ENCODE measurements at regions not wholly inside any gene's neighbourhood (a gene's known extent, or its start where the extent isn't known, plus 50 kb on each side); places are given as distances from the start of the nearest gene placed in this dataset.

DNA sequence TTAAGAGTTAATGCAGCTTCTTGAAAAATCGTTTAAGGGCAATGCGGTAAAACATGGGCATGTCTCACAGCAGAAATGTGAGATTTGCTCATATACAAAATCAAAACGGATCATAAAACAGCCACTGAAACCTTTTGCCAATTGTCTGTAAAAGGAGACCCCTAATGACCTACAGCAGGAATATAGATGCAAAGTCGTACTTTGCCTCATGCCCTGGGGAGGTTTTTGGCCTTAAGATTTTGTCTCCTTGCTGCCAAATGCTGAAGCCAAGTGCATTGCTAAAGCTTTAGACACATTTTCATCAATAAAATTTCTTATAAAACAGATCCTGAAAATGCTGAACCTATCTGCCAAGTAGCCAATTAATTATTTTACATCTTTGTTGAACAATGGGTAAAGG, 226.9 kb downstream of the TGFB2 start:
- DNase-seq (ENCODE audit: low spot score in 2 of 2): no peak
- no peak for FAIRE-seq

DNA sequence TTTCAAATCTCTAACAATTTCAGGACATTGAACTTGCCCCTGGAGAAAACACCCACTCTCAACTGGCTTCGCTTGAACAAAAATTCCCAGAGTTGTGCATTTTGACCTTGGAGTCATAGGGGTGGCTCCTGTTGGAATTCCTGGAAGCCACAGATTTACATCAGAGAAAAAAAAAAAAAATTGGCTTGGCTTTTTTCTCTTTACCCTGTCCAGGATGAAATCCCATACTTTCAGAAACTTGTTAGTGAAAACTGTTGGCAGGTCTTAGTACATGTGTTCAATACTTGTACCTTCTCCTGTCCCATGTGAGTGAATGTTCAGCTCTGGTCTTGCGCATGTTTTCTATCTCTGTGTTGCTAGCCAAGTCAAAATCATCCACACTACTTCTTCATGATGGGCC, 228.8 kb downstream of the TGFB2 start:
- no peak for FAIRE-seq
- DNase-seq (ENCODE audit: low spot score in 2 of 2): no peak

DNA sequence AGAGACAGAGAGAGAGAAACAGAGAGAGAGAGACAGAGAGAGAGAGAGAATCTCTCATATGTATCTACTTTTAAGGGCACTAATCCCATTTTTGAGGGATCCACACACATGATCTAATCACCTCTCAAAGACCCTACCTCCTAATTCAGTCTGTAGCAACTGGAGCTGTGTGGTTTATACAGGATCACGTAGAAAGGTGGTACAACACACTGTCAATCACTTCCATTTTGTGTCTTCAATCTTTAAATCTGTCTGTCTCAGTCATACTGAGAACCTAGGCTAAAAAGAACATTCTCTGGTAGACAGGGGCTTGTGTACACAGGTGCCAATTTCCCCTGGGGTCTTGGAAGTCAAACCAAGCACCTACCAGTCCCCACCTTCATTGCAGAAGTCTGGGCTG, 229.9 kb downstream of the TGFB2 start:
- DNase-seq (ENCODE audit: low spot score in 2 of 2): no peak
- no peak for FAIRE-seq

DNA sequence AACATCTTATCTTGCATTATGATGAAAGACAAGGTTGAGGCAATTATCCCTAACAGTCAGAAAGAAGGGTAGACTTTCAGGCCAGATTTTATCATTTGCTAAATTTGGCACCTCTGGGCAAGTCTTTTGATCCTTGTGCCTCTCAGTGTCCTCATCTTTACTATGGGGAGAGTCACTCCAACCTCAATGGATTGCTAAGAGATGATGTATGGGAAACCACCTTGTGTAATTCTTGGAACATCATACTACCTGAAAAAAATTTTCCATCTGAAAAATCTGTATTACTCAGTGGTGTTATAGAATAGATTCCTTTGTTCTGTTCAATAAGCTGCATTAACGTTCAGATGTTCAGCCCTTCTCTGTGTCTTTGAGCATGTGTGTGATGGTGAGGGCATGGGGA, 230.7 kb downstream of the TGFB2 start:
- no peak for FAIRE-seq
- DNase-seq (ENCODE audit: low spot score in 2 of 2): no peak

DNA sequence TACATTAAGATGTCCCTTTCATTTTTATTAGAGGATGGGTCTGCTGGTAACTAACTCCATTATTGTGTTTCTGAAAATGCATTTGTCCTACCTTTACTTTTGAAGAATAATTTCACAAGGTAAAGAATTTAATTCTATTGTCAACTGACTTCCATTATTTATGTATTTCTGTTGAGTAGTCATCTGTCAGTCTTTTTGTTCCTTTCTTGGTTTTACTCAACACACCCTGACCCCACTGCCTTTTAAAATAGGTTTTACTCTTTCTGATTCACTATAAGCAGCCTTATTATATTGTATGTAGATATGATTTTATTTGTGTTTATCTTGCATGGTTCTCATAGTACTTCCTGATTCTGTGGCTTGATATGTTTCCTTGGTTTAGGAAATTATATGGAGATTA, 237.5 kb downstream of the TGFB2 start:
- FAIRE-seq: no peak
- no peak for DNase-seq (ENCODE audit: low spot score in 2 of 2)

DNA sequence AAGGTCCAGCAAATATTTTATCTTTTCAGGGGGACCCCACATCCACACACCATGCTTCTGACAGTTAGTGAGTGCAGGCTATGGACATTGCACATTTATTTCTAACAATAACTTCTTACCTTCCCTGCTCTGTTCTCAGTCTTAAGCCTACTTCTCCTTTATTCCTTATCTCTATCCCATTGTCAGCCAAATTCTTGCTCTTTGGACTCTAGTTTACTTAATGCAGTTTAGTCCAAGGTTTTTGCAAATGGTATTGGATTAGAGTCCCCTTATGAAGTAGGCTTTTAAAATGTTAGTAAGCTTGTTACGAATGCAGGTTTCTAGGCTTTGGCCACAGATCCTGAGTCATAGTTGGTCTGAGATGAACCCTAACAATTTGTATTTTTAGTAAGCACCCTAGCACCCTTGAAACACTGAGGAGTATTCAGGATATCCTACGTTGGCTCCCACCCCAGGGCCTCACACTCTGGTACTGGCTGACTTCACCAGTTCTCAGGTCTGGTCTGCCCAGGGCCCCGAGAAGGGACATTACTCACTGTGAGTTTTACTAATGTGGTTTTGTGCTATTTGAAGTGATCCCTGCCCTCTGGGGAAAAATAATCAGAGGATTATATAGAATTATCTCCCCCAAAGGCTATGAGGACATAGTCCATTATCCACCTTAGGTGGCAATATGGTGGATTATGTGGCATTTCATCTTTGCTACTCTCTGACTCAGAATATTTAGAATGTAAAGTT, 239.5 kb downstream of the TGFB2 start:
- FAIRE-seq (no peak), DNase-seq (ENCODE audit: low spot score in 2 of 2) (no peak)

DNA sequence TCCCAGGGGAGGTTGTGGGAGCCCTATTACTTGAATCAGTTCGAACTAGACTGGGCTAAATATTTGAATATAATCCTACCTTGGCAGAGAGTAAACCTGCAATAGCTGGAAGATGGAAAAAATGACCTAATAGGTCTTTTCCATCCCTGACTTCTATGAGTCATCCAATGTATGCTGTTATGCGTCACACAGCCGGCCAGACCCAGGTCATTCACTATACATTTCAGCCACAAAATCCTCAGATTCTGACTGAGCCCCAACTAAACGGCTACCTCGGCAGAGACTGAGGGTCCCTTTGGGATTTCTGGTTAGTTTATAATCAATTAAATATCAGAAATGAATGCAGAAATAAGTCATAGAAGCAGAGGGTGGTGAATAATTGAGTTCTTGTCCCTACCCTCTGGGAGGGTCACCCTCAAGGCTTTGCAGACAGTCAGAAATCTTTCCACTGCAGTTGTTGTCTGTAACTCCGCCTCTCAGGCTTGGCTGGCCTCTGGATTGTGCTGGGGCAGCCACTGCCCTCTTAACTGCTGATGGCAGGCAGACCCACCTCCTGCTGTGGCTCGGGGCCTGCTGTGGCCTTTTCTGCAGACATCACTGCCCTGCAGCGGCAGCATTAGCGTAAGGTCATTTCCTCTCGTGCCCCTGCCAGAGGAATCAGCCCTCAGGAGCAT, 240.5 kb downstream of the TGFB2 start:
- FAIRE-seq (no peak), DNase-seq (ENCODE audit: low spot score in 2 of 2) (no peak)

DNA sequence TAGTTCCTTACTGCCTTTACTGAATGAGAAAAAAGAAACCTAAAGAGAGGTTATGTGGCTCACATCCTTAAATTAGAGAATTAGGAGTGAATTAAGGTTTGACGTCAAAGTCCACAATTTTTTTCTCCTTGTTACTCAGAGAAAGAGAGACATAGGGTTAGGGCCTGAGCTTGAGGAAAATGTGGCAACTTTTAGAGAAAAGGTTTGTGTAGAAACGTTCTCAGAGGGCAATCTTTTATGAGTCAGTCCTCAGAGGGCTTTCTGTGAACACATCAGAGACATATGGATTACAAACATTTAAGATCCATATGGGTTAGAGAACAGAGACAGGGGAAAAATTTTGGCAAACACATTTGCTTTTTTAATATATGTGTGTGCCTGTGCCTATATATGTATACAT, 242.8 kb downstream of the TGFB2 start:
- DNase-seq (ENCODE audit: low spot score in 2 of 2) (no peak), FAIRE-seq (no peak)

DNA sequence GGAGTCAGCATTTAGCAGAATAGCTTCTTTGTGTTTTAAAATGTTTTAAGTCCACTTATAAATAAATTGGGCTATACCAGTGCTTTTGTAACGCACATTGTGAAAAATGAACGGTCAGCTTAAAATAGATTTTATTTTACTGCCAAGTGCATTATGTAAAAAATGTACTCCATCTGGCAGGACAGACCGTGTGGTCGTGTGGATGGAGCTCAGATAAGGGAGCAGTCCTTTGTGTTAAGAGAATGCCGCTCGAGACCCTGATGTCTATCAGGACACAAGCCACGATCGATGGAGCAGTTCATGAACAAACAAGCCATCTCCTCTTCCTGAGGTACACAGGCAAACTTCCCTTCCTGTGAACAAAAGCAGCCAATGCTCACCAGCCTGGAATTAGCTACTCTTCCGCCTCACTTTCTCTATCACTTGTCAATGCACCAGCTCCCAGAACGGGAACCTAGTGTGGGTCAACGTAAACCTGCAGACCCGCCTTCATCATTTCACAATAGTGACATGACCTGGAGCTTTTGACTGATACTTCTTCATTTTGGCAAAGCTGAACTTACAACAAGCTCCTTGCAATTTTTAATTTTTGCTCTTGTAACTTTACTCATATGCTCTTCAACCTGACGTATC, 243.5 kb downstream of the TGFB2 start:
- no peak for FAIRE-seq
- no peak for DNase-seq (ENCODE audit: low spot score in 2 of 2)

DNA sequence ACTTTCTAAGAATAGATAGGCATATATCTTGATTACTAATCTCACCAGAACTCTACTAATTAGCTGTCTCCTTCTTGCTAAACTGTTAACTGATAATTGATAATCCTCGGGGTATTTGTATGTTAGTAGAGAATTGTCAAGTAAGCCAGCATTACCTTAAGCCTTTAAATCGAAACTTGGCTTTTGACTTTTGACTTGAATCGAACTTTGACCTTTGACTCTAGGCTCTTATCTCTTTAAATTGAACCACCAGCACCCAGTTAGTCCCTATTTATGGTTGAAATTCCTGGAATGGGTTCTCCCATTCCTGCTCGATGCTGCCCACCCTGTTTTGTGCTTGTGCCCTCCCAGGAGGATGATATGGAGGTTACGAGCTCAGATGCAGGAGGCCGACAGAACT, 244.4 kb downstream of the TGFB2 start:
- DNase-seq (ENCODE audit: low spot score in 2 of 2) (no peak), FAIRE-seq (no peak)

DNA sequence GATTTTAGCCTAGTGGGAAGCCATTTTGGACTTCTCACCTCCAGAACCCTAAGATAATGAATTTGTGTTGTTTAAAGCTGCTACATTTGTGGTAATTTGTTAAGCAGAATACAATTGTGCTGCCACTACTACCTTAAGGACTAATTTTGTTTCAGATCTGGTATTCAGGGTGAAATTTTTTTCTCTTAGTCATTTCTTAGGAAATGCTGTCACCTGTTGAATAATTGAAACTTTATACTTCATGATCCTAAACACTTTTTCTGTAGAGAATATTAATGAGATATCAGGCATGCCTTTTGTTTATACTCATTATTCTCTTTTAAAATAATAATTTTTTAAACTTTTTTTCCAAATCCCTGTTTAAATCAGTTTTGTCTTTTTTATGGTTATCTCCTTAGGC, 246.8 kb downstream of the TGFB2 start:
- FAIRE-seq (no peak), DNase-seq (ENCODE audit: low spot score in 2 of 2) (no peak)

DNA sequence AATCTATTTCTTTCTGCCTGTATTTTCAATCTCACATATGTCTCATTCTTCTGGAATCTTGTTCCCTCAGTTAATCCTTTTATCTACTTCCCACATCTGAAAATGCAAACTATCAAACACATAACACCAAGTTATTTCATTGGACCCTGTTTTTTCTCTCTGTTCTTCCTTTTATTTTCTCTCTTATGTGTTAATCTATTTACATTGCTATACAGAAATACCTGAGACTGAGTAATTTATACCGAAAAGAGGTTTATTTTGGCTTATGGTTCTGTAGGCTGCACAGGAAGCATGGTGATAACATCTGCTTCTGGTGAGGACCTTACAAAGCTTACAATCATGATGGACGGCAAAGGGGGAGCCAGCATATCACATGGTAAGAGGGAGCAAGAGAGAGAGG, 247.6 kb downstream of the TGFB2 start:
- no peak for DNase-seq (ENCODE audit: low spot score in 2 of 2)
- no peak for FAIRE-seq

DNA sequence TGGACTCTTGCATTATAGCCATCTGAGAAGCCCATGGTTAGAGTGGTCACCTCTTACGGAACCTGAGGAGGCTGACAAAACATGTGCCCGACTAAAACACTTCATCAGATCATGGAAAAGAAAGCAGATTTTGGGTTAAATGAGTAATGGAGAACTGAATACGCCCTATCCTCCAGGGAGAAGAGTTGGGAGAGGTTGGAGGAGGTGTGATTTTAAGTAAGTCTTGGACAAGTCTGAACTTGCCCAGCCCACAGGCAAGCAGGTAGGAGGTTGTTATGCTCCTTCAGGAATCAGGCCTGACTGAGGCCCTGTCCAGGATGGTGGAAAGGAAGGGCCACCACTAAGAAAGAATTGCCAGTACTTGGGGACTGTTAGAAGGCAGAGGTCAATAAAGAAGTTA, 255.8 kb downstream of the TGFB2 start:
- DNase-seq (ENCODE audit: low spot score in 2 of 2): no peak
- FAIRE-seq: no peak

DNA sequence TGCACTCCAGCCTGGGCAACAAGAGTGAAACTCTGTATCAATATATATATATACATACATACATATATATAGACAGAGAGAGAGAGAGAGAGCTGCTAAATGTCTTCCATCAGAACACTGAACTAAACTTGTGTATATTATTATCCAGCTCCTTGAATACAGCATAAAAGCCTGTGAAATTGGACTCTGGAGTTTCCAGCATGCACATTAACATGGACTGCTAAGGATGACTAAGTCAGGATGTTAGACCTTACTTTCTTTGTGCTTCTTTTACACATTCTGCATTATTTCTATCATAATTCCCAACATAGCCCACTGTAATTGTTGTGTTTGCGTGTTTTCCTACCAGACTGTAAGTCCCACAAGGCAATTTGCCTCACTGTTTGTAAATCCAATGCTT, 259.1 kb downstream of the TGFB2 start:
- DNase-seq (ENCODE audit: low spot score in 2 of 2): no peak
- FAIRE-seq: no peak

DNA sequence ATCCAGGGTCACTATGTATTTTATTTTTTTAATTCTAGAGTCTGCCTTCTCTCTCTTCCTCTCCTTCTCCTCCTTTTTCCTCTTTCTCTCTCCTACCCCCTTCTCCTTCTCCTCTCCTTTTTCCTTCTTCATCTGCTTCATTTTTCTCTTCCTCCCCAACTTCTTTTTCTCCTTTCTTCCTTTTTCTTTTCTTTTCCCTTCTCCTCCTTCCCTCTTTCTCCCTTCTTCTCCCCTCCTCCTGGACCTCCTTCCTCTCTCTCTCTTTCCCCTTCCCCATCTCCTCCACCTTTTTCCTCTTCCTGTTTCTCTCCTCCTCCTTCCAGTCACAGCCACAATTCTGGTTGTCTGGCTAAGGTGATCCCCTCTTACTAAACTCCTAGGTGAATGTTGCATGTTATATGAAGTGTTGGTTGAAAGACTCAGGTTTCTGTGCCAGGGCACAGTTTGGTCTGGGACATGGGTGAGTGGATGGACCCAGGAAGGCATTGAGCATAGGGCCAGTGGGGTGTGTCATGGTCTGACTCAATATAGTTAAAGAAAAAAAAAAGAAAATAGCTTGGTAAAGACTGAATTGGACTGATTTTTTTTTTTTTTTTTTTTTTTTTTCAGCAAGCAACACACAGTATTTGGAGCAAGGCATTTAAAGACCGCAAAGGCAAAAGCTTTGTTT, 266.9 kb downstream of the TGFB2 start:
- no peak for FAIRE-seq
- no peak for DNase-seq (ENCODE audit: low spot score in 2 of 2)

DNA sequence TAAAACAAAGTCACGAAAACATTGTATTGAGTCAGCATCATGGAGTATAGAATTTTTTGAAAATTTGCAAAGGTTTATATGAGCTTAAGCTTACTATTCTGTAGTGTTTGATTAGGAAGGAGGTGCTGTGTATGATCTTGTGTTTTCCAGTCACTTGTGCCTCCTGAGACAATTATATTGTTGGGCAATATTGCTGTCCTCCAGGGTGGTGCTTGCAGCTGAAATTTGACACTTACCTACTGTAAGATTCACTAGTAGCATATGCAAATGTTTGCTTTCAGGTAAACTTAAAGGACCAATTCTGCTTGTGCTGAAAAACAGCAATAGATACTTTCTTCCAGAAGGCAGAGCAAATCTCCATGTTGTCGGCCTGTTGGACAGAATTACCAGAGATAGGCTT, 268.0 kb downstream of the TGFB2 start:
- no peak for FAIRE-seq
- no peak for DNase-seq (ENCODE audit: low spot score in 2 of 2)

DNA sequence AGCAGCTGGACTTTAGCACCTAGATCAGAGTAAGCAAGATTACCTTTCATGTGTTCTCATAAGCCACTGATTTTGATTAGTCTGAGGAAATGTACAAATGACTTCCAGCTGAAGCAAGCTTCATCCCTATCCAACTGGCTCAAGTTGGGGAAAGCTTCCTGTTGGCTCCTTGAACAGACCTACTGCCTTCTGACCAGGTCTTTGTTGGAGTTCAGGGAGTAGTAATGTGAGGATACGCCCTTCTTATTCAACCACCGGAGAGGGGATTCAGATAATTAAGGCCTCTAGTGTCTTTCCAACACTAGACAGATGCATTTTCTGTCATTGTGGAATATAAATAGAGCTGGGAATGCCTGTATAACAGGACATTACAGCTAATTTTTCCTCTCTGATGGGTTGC, 268.9 kb downstream of the TGFB2 start:
- DNase-seq (ENCODE audit: low spot score in 2 of 2) (no peak), FAIRE-seq (no peak)

DNA sequence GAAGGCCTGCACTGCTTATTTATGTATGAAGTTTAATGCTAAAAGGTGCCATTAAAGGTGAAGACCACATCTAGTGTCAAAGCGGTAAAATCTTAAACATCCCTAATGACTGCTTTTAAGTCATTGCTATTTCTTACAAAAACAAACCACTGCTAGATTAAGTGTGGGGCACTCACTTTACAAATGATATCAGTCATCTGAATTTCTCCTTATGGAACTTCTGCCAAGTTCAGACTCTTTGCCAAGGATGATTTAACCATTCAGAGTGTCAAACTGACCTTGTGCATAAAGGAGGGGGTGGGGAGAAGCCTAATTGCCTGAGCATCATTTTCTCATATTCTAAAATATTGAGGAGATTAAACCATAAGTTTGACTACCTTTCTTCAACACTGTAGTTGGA, 271.5 kb downstream of the TGFB2 start:
- DNase-seq (ENCODE audit: low spot score in 2 of 2): no peak

DNA sequence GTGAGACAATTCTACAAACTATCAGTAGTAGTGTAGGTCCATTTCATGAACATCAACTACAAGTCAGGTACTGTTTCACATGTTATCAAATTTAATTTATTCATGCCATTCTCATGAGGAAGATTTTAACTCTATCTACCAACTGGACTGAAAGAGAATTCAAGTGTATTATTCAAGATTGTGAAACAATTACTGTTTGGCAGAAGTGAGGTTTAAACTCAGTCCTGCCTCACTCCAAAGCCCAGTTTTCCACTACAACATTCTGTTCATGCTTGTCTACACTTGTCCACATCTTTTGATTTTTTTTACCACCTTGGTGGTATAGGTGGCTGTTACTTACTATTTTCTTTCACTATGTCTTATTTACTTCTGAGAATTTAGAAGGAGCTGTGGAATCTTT, 272.9 kb downstream of the TGFB2 start:
- no peak for DNase-seq (ENCODE audit: low spot score in 2 of 2)
- FAIRE-seq: no peak

More for the DNA sequence above, 271.5 kb downstream of the TGFB2 start:
- no peak for FAIRE-seq

DNA sequence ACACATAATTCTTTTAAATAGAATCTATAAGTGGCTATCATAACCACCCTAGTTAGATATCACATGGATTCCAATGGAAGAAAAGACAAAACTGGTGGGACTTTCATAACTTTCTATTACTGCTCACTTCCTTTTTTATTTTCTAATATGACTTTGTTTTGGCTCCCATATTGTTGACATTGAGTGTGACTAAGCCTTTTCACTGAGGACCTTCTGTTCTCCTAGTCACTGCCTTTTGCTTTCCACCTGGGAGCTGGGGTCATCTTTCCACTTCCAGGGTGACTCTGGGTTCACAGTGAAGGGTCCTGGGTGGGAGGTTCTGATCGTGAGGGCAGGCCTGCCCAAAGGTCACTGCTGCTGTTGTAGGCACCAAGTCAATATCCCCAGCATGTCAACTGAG, 275.8 kb downstream of the TGFB2 start:
- FAIRE-seq: no peak
- no peak for DNase-seq (ENCODE audit: low spot score in 2 of 2)

DNA sequence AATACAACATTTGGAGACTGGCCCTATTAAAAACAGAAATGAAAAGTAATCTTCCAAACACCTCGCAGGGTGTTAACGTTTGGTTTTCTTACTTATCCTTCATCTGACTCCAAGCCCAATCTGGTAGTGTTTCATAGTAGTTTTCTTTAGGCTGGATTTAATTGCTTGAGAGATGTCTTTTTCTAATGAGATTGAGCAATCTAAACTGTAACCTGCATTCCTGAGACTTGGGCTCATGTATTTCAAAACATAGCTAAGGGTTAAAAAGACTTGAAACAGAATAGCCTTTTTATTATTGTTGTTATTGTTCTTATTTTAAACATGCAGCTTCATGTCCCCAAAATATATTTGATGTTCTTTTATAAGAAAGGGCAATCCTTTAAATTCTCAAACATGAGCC, 278.9 kb downstream of the TGFB2 start:
- FAIRE-seq (no peak), DNase-seq (ENCODE audit: low spot score in 2 of 2) (no peak)

DNA sequence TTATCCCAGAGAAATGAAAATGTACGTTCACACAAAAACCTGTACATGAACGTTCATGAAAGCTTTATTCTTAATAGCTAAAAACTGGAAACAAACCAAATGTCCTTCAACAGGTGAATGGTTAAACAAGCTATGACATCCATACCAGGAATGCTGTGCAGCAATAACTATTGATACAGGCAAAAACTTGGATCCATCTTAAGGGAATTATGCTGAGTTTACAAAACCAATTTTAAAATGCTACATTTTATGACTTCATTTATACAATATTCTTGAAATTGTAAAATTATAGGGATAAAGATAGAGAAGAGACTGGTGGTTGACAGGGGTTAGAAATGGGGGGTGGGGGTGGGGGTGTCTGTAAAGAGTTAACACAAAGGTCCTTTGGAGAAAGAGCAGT, 280.3 kb downstream of the TGFB2 start:
- FAIRE-seq (no peak), DNase-seq (ENCODE audit: low spot score in 2 of 2) (no peak)
